Loucy (cell line): ENCODE measurements at regions not wholly inside any gene's neighbourhood (a gene's known extent, or its start where the extent isn't known, plus 50 kb on each side); places are given as distances from the start of the nearest gene placed in this dataset.

Source experiments
- H2AFZ ChIP-seq: fragments of 200-600 bp; sonication (generic); 2 replicates; pipeline ENCODE4 v1.6.0; 2016; ENCODE audit warnings: antibody characterized with exemption, mild to moderate bottlenecking, low read length, moderate library complexity
- H3F3A ChIP-seq: fragments of 200-600 bp; 2 replicates; pipeline ENCODE4 v1.6.0; 2016; ENCODE audit warnings: antibody characterized with exemption, low read depth, mild to moderate bottlenecking
- H3K27me3 ChIP-seq: fragments of 200-600 bp; sonication (generic); 2 replicates; pipeline ENCODE4 v1.6.1; 2014; ENCODE audit warnings: low read length, mild to moderate bottlenecking; ENCODE audit not compliant: insufficient read depth, poor library complexity, severe bottlenecking
- H3K36me3 ChIP-seq: fragments of 200-600 bp; sonication (generic); 2 replicates; pipeline ENCODE4 v1.6.1; 2016; ENCODE audit warnings: low read length; ENCODE audit not compliant: insufficient read depth
- H3K4me1 ChIP-seq: fragments of 200-600 bp; sonication (generic); 2 replicates; pipeline ENCODE4 v1.5.1; 2014; ENCODE audit warnings: low read length, mild to moderate bottlenecking; ENCODE audit not compliant: insufficient read depth, poor library complexity, severe bottlenecking
- H3K4me2 ChIP-seq: fragments of 200-600 bp; sonication (generic); 2 replicates; pipeline ENCODE4 v1.6.0; 2014; ENCODE audit warnings: antibody characterized with exemption, low read length, low read depth, mild to moderate bottlenecking; ENCODE audit not compliant: poor library complexity, severe bottlenecking
- H3K4me3 ChIP-seq: fragments of 200-600 bp; sonication (generic); 2 replicates; pipeline ENCODE4 v1.5.1; 2014; ENCODE audit warnings: low read length, mild to moderate bottlenecking, mixed read lengths; ENCODE audit not compliant: poor library complexity, severe bottlenecking
- H3K79me2 ChIP-seq: fragments of 200-600 bp; sonication (generic); 2 replicates; pipeline ENCODE4 v1.6.1; 2014; ENCODE audit warnings: low read length; ENCODE audit not compliant: insufficient read depth
- H3K9ac ChIP-seq: fragments of 200-600 bp; sonication (generic); 2 replicates; pipeline ENCODE4 v1.6.0; 2014; ENCODE audit warnings: mild to moderate bottlenecking, low read depth, low read length, moderate library complexity; ENCODE audit not compliant: poor library complexity, severe bottlenecking
- H3K9me2 ChIP-seq: fragments of 200-600 bp; sonication (generic); replicated peaks from 2 replicates; pipeline ENCODE4 v1.6.1; 2016; ENCODE audit warnings: low read depth, low read length, mixed read lengths
- H3K9me3 ChIP-seq: fragments of 200-600 bp; sonication (generic); 2 replicates; pipeline ENCODE4 v1.6.1; 2014; ENCODE audit warnings: mild to moderate bottlenecking, antibody characterized with exemption, low read length, low read depth; ENCODE audit not compliant: insufficient read depth
- H4K20me1 ChIP-seq: fragments of 200-600 bp; sonication (generic); 2 replicates; pipeline ENCODE4 v1.6.0; 2014; ENCODE audit warnings: antibody characterized with exemption, low read length, mild to moderate bottlenecking; ENCODE audit not compliant: insufficient read depth, poor library complexity, severe bottlenecking
- EZH2phosphoT487 ChIP-seq: fragments of 200-600 bp; IDR thresholded peaks from 2 replicates; pipeline ENCODE4 v1.6.1; 2018; ENCODE audit warnings: antibody characterized with exemption, mild to moderate bottlenecking, moderate library complexity, borderline replicate concordance
- TF ChIP-seq, protein P1 (sequence below): fragments of 200-600 bp; sonication (generic); conservative IDR thresholded peaks from 2 replicates; pipeline ENCODE4 v1.5.1; 2014; ENCODE audit warnings: mild to moderate bottlenecking, antibody characterized with exemption, low read length

DNA sequence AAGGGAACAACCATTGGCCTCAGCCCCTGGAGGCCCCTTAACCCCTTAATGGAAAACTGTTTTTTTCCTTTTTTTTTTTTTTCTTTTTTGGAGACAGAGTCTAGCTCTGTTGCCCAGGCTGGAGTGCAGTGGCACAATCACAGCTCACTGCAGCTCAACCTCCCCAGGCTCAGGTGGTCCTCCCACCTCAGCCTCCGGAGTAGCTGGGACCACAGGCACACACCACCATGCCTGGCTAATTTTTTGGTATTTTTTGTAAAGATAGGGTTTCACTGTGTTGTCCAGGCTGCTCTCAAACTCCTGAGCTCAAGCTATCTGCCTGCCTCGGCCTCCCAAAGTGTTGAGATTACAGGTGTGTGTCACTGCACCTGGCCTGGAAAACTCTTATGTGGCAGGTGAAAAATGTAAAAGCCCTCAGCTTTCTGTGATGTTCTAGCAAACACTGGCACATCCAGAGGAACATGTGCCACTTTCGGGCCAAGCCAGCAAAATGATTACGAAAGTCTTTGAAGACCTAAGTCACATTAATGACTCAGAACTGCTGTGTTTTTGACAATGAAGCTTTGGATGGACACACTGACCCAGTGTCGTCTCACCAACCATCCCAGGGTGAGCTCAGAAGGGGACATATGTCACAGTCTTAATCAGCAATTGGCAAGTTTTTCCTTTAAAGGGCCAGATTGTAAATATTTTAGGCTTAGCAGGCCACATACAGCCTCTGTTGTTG is 189.3 kb upstream of the TPM1 start:
- no peak overlapping the region for H3K4me2 ChIP-seq
- no peaks in the 10 kb centered on the region for H3K79me2 ChIP-seq
- H3K27me3 ChIP-seq: no peaks in the 10 kb centered on the region
- H2AFZ ChIP-seq: no peak overlapping the region
- peaks cover 2% of the 10 kb centered on the region for H3K4me1 ChIP-seq
- H3K36me3 ChIP-seq: no peaks in the 10 kb centered on the region
- TF ChIP-seq EZH2phosphoT487: no peak
- TF ChIP-seq, protein P1, sequence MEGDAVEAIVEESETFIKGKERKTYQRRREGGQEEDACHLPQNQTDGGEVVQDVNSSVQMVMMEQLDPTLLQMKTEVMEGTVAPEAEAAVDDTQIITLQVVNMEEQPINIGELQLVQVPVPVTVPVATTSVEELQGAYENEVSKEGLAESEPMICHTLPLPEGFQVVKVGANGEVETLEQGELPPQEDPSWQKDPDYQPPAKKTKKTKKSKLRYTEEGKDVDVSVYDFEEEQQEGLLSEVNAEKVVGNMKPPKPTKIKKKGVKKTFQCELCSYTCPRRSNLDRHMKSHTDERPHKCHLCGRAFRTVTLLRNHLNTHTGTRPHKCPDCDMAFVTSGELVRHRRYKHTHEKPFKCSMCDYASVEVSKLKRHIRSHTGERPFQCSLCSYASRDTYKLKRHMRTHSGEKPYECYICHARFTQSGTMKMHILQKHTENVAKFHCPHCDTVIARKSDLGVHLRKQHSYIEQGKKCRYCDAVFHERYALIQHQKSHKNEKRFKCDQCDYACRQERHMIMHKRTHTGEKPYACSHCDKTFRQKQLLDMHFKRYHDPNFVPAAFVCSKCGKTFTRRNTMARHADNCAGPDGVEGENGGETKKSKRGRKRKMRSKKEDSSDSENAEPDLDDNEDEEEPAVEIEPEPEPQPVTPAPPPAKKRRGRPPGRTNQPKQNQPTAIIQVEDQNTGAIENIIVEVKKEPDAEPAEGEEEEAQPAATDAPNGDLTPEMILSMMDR: no peak
- no peak overlapping the region for H3K4me3 ChIP-seq
- H3K9me3 ChIP-seq: no peaks in the 10 kb centered on the region
- H3K9ac ChIP-seq: no peak overlapping the region
- no peaks in the 10 kb centered on the region for H4K20me1 ChIP-seq
- H3F3A ChIP-seq: no peaks in the 10 kb centered on the region
- no peaks in the 10 kb centered on the region for H3K9me2 ChIP-seq

DNA sequence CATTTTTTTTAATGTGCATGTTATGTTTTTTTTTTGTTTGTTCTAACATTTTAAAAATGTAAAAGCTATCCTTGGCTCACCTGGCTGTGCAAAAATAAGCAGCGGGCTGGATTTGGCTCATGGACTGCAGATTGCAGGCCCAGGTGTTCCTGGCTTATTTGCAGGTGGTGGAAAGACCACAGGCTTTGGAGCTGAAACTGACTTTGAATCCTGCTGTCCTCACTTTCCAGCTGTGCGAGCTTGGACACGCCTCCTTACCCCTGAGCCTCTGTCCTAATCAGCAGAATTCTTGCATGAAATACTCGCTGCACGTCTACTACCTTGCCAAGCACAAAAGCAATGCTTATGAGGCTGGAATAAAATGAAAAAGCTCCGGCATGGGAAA is 188.7 kb upstream of the TPM1 start:
- no peak overlapping the region for H2AFZ ChIP-seq
- no peak overlapping the region for H3K4me3 ChIP-seq
- no peaks in the 10 kb centered on the region for H3K27me3 ChIP-seq
- no peaks in the 10 kb centered on the region for H3K79me2 ChIP-seq
- no peaks in the 10 kb centered on the region for H3K9me2 ChIP-seq
- H3K9me3 ChIP-seq: no peaks in the 10 kb centered on the region
- H3K4me2 ChIP-seq: no peak overlapping the region
- H3K9ac ChIP-seq: no peak overlapping the region
- H3F3A ChIP-seq: no peaks in the 10 kb centered on the region
- H4K20me1 ChIP-seq: no peaks in the 10 kb centered on the region
- H3K4me1 ChIP-seq: no peaks in the 10 kb centered on the region
- TF ChIP-seq, protein P1: no peak
- no peak for TF ChIP-seq EZH2phosphoT487
- no peaks in the 10 kb centered on the region for H3K36me3 ChIP-seq

DNA sequence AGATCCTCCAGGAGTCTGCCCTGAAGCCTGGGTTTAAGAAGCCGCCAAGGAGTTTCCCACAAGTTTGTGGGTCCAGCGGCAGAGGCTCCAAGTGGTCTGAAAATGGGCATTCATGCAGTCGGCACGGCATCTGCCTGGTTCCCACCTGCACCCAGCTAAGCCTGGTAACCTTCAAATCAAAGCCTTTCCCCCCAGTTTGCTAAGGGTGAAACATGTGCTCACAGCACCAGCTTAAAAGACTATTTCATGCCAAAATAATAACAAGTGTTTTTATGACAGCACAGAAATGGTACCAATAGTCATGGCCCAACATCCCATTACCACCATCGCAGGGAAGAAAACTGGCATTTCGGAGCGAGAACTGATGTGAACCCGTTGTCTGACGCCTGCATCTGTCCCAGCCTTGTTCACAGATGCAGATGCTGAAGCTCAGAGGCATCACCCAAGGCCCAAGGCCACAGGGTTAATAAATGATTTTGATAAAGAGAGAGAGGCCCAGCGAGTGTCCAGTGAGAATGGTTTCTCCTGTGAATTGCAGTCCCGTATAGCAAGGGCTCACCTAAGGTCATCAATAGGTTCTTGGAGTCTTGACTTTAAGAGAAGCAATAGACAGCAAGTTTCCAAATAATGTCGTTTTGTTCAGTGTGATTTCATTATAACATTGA is 188.0 kb upstream of the TPM1 start:
- Histone ChIP-seq H3F3A (no peaks in the 10 kb centered on the region), H3K9ac (no peak overlapping the region), H3K79me2 (no peaks in the 10 kb centered on the region), H3K9me2 (no peaks in the 10 kb centered on the region), H3K4me2 (no peak overlapping the region), H3K4me1 (no peaks in the 10 kb centered on the region), H4K20me1 (no peaks in the 10 kb centered on the region), H3K4me3 (no peak overlapping the region), H3K36me3 (no peaks in the 10 kb centered on the region), H3K27me3 (no peaks in the 10 kb centered on the region), H2AFZ (no peak overlapping the region), H3K9me3 (no peaks in the 10 kb centered on the region)
- TF ChIP-seq, protein P1: no peak
- TF ChIP-seq EZH2phosphoT487: no peak
